Osteoblast (primary cell): ENCODE measurements at regions not wholly inside any gene's neighbourhood (a gene's known extent, or its start where the extent isn't known, plus 50 kb on each side); places are given as distances from the start of the nearest gene placed in this dataset.

Experiments
- DNase-seq: peaks from one replicate; pipeline ENCODE4 v3.0.0; 2011; ENCODE audit warnings: low spot score, mixed read lengths; ENCODE audit not compliant: insufficient read length; ENCODE audit errors: missing footprints
- H2AFZ ChIP-seq: 2 replicates; pipeline ENCODE4 v1.6.0; 2011; ENCODE audit warnings: mild to moderate bottlenecking, low read length
- H3K27ac ChIP-seq: 2 replicates; pipeline ENCODE4 v1.5.1; 2011; ENCODE audit warnings: mild to moderate bottlenecking, low read depth, low read length, moderate library complexity
- H3K27me3 ChIP-seq: 2 replicates; pipeline ENCODE4 v1.6.0; 2012; ENCODE audit warnings: mild to moderate bottlenecking, control low read depth, inconsistent platforms, low read length, moderate library complexity; ENCODE audit not compliant: insufficient read depth
- H3K36me3 ChIP-seq: 2 replicates; pipeline ENCODE4 v1.5.1; 2011; ENCODE audit warnings: mild to moderate bottlenecking, low read length, control low read depth, moderate library complexity; ENCODE audit not compliant: insufficient read depth
- H3K4me1 ChIP-seq: 2 replicates; pipeline ENCODE4 v1.5.1; 2011; ENCODE audit warnings: mild to moderate bottlenecking, low read length, control low read depth, moderate library complexity; ENCODE audit not compliant: insufficient read depth
- H3K4me2 ChIP-seq: 2 replicates; pipeline ENCODE4 v1.6.0; 2011; ENCODE audit warnings: mild to moderate bottlenecking, low read length; ENCODE audit not compliant: insufficient read depth
- H3K4me3 ChIP-seq: fragments of 200-600 bp; sonication (generic); 3 replicates; pipeline ENCODE4 v1.5.1; 2012; ENCODE audit warnings: mild to moderate bottlenecking, low read length, inconsistent platforms; ENCODE audit not compliant: insufficient read depth
- H3K79me2 ChIP-seq: 2 replicates; pipeline ENCODE4 v1.6.0; 2012; ENCODE audit warnings: mild to moderate bottlenecking, low read length, control low read depth, inconsistent platforms; ENCODE audit not compliant: insufficient read depth
- H3K9me3 ChIP-seq: 2 replicates; pipeline ENCODE4 v1.5.1; 2011; ENCODE audit warnings: low read depth, low read length, control low read depth
- H4K20me1 ChIP-seq: 2 replicates; pipeline ENCODE4 v1.6.0; 2012; ENCODE audit warnings: mild to moderate bottlenecking, low read length, control low read depth; ENCODE audit not compliant: insufficient read depth
- CTCF ChIP-seq: IDR thresholded peaks from 2 replicates; pipeline ENCODE4 v1.5.1; 2011; ENCODE audit warnings: mild to moderate bottlenecking, low read depth, low read length, moderate library complexity; ENCODE audit errors: extremely low read depth

- Histone ChIP-seq H3K4me1 (no peaks in the 10 kb centered on the region), H3K4me2 (no peak overlapping the region), H3K27me3 (no peaks in the 10 kb centered on the region), H3K79me2 (no peaks in the 10 kb centered on the region), H3K36me3 (no peaks in the 10 kb centered on the region), H3K9me3 (no peaks in the 10 kb centered on the region), H2AFZ (no peak overlapping the region), H3K27ac (no peak overlapping the region), H4K20me1 (no peaks in the 10 kb centered on the region), H3K4me3 (no peak overlapping the region)
- TF ChIP-seq CTCF: no peak
- DNase-seq: no peak
Measured at GRCh38 chr5:86951761-86952160, 315.9 kb upstream of the RASA1 start.

DNA sequence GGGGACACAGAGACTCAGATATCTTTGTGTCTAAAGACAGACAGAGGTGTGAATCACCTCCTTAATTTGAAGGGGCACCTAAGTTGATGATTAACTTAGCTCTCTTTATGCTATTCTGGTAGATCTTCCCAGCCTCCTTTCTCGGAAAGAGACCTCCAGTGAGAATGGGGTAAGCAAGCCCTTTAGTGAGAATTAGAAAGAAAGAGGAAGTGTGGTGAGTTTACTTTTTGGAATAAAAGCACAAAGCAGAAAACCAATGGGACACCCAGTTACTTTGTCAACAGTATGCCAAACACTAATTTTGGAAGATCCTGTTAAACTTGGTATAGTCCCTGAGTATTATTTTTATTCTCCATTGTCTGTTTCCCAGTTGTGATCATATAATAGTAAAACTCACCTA, 302.8 kb upstream of the RASA1 start:
- Histone ChIP-seq H3K79me2 (no peaks in the 10 kb centered on the region), H3K4me1 (peaks cover 4% of the 10 kb centered on the region), H3K27me3 (no peaks in the 10 kb centered on the region), H3K27ac (no peak overlapping the region), H3K4me2 (no peak overlapping the region), H3K36me3 (no peaks in the 10 kb centered on the region), H2AFZ (no peak overlapping the region), H3K9me3 (no peaks in the 10 kb centered on the region), H3K4me3 (no peak overlapping the region), H4K20me1 (no peaks in the 10 kb centered on the region)
- TF ChIP-seq CTCF: no peak
- DNase-seq: no peak

GRCh38 chr5:86968301-86968753, 299.4 kb upstream of the RASA1 start:
- peak; percentile 22 for DNase-seq
- no peaks in the 10 kb centered on the region for H3K36me3 ChIP-seq
- no peaks in the 10 kb centered on the region for H3K9me3 ChIP-seq
- peak overlapping the region; percentile 83 for H2AFZ ChIP-seq
- peak overlapping the region; percentile 52 for H3K4me3 ChIP-seq
- peak overlapping the region; percentile 78 for H3K4me2 ChIP-seq
- TF ChIP-seq CTCF: peak; percentile 48
- no peaks in the 10 kb centered on the region for H3K27me3 ChIP-seq
- H4K20me1 ChIP-seq: no peaks in the 10 kb centered on the region
- no peak overlapping the region for H3K27ac ChIP-seq
- H3K79me2 ChIP-seq: no peaks in the 10 kb centered on the region
- peaks cover 4% of the 10 kb centered on the region for H3K4me1 ChIP-seq

GRCh38 chr5:86970361-86970760, 297.3 kb upstream of the RASA1 start:
- no peak overlapping the region for H3K27ac ChIP-seq
- H3K9me3 ChIP-seq: no peaks in the 10 kb centered on the region
- no peak for TF ChIP-seq CTCF
- H3K79me2 ChIP-seq: no peaks in the 10 kb centered on the region
- no peak overlapping the region for H3K4me3 ChIP-seq
- H4K20me1 ChIP-seq: no peaks in the 10 kb centered on the region
- peaks cover 4% of the 10 kb centered on the region for H3K4me1 ChIP-seq
- no peak overlapping the region for H2AFZ ChIP-seq
- DNase-seq: no peak
- H3K4me2 ChIP-seq: no peak overlapping the region
- no peaks in the 10 kb centered on the region for H3K27me3 ChIP-seq
- H3K36me3 ChIP-seq: no peaks in the 10 kb centered on the region
